NCI-H2196 treated with DMSO at 0.1 percent for 48 hours (cell line): ENCODE measurements at regions not wholly inside any gene's neighbourhood (a gene's known extent, or its start where the extent isn't known, plus 50 kb on each side); places are given as distances from the start of the nearest gene placed in this dataset.

Experiments
- DNase-seq: peaks from one replicate; lab custom pipeline; 2025; ENCODE audit not compliant: unreplicated experiment; lab: John Stamatoyannopoulos, UW

DNA sequence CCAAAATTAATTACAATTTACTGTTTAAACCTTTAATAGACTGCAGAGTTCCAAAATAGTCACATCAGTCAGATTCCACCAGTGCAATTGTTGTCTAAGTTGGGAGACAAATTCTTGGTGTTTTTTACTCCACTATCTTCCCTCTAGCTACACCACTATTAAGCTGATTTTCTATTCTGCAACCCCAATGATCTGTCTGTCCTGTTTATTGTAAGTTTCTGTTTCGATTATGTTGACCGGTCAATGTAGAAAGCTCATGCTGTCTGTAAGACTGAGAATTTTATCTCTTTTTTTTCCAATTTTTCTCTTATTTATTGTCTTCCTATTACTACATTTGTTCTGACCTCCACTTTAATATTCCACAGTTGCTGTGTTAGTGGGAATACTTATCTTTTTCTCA lies 557.5 kb downstream of the SH2D4B start:
- no peak for DNase-seq

DNA sequence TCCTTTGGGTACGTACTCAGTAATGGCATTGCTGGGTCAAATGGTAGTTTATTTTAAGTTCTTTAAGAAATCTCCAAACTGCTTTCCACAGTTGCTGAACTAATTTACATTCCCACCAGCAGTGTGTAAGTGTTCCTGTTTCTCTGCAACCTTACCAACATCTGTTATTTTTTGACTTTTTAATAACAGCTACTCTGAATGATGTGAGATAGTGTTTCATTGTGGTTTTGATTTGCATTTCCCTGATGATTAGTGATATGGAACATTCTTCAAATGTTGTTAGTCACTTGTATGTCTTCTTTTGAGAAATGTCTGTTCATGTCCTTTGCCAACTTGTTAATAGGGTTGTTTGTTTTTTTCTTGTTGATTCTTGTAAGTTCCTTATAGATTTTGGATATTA lies 558.9 kb downstream of the SH2D4B start:
- DNase-seq, result no peak

DNA sequence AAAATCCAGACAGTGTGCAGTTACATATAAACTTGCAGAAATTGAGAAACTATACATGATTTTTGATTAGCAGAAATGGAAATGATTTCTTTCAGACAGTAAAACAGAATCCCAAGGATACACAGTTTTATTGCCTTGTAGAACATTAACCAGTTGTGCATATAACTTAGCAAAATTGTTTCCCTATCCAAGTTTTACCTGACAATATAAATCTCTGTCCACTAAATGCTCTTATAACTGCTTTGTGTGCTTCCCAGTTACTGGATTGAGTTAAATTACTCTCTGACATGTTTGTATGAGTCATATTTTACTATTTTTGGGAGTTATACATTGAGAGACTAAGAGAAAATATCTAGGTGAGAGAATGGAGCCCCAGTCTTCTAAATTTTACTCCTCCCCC lies 563.4 kb downstream of the SH2D4B start:
- no peak for DNase-seq

DNA sequence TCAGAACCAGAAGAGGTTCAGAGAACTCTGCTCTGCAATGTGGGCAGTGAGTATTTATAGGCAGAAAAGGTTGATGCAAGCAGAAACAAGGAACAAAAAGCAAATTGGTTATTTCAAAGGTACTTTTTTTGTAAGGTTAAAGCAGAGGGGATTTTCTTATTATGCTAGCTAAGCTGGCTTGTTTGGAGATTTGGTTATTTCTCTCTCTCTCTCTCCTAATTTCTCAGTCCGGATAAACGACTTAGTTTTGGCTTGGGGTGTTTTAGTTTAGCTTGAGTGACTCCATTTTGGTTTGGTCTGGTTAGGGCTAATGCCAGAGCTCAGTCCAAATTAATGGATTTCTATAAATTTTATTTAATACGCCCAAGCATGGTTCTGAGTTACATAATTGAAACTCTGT lies 566.8 kb downstream of the SH2D4B start:
- DNase-seq, result no peak

DNA sequence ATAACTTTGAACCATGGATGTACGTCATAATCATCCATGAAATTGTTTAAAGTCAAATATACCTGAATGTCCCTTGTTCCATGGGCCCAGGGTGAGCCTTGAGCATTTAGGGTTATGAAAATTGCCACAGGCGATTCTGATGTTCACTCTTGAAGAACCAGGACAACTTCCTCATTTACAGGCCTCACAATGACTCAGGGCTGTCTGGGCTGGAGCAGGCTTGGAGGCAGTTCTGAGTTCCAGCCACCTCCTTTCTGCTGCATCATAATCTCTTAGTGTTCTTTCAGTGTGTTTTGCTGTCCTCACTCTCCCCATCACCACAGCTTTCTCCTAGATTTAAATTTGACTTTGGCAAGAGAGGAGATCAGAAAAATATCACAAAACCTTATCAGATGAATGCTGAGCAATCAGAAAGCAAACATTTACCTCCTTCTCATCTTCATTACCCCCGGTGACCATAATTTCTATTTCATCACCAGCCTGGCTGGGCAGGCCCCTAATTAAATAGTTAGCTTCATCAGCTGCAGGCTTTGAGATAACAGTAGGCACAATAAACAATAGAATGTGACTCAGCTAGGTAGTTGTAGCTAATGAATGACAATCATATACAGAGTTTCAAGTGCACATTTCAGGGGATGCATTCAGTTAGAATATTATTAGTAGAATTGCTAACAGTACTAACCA lies 571.0 kb downstream of the SH2D4B start:
- DNase-seq, result no peak

DNA sequence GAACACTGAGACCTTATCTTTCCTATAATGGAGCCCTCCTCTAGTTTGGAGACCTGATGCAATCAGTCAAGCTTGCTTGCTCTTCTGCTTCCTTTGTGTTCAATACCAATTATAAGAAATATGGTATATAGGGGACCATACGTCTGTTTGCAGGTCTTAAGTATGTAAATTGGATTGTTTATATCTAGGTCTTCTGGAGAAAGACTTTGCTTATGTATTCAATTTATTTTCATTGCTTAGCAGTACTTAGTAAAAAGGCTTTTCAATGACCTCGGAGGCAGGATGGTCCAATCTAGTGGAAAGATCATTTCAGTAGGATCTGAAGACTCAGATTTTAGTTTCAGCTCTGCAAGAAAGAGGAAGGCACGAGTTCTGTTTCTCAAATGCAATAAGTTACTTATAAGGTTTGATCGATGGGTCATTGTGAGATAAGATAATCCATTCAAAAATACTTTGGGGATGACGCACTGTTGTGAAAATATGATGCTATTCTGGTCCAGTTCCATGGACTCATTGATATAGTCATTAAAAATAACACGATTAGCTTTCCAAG lies 571.6 kb downstream of the SH2D4B start:
- DNase-seq, result no peak

DNA sequence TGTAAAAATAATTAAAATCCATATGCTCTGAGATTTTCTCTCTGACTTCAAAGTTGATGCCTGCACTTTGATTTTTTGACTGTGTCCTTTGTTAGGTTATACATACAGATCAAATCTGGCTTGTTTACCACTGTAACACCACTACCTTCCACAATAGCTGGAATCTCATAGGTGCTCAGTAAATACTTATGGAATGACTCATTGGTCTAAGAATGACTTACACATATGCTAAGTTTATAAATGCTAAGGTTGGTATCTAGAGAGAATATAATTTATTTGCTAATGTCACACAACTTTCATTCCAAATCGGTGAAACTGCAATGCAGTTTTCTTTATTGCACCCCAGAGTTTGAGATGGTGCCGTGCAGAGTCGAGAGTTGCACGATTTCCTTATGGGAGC lies 578.5 kb downstream of the SH2D4B start:
- DNase-seq, result no peak

DNA sequence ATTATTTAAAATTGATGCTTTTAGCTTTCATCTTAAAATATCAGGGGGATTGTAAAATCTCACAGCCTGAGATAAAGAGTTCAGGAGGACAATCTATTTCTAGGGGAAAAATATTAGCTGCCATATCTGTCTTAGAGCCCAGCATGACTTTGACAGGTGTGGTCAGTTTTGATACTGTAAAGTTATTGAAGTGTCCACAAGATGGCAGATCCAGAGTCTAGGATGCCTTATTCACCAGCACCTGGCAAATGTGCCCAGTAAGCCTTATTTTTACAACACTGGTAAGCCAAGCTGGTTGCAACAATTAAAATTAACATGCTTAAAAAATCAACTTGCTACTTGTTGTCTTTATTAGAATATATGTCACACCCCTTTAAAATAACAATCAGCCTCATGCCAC lies 579.3 kb downstream of the SH2D4B start:
- no peak for DNase-seq

DNA sequence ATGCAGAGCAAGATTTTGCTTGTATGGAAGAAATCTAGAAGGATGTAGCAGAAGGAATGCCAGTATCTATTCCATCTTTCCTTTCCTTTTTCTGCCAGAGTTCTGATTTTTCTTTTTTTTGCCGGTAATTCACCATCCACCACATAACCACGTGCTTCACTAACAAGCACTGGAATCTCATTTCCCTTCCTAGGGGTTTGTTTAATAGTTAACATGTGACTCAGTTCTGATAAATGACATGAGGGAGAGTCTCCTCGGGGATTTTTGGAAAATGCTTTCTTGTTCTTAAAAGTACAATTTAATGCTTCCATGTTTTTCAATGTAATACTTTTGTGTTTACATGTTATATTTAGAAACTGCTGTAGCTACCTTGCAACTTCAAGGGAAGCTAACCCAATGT lies 590.2 kb downstream of the SH2D4B start:
- DNase-seq, result no peak

DNA sequence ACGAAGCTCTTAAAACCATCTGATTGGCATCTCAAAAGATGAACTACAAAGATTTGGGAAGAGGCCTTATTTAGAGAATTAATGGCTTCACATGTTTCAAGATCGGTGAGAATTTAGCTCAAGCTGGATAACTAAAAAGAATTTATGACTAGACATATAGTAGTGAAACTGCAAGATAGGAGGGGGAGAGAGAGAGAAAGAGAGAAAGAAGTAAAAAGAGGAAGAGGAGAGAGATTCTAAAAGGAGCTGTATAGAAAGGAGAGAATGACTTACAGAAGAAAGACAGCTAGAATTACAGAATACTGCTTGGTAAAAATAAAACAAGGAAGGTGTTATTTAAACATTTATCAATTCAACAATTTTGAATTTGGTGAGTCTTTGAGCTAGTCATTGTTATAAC lies 592.3 kb downstream of the SH2D4B start:
- no peak for DNase-seq

DNA sequence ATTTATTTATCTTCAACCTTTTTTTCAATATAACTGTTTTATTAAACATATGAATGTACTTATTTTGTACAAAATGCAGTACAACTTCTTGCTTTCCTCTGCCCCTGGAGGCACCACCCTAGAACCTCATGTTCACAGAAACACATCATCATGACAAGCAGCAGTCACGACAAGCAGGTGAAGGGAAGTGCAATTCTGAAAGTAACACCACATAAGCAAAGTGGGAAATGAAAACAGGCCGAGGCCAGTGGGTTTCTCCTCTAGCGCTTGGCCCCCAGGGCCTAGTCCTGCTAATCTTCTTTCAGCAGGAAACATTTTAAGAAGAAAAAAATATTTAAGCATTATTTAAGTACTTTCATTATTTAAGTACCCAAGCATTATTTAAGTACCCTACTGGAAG lies 598.1 kb downstream of the SH2D4B start:
- DNase-seq, result no peak

DNA sequence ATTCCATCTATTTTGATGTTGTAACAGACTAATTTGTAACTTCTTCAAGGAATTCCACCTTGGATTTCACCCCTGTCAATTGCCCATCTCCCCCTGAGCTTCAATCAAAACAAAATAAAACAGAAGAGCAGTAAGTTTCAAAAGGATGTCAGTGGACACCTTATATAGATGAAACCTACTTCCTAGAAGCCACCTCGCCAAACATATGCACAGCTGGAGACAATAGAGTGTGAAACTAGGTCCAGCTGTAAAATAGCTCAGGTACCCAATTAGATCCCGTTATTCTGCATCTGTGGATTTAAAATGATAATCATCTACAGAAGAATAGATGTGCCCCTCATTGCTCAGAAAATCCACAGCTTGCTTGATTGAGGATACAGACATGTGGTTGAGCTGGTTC lies 598.6 kb downstream of the SH2D4B start:
- no peak for DNase-seq

DNA sequence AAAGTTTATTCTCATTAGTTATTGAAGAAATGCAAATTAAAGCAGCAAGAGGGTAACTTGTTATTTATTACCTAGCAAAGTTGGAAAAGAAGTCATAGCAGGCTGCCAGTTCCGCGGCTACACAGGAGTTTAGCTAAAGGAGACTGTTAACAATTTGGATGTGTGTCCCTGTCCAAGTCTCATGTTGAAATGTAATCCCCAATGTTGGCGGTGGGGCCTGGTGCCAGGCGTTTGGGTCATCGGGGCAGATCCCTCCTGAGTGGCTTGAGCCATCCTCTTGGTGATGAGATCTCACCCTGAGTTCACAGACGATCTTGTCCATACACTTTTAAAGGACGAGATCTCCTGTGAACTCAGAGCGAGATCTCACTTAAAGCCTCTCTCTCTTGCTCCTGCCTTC lies 608.3 kb downstream of the SH2D4B start:
- no peak for DNase-seq

DNA sequence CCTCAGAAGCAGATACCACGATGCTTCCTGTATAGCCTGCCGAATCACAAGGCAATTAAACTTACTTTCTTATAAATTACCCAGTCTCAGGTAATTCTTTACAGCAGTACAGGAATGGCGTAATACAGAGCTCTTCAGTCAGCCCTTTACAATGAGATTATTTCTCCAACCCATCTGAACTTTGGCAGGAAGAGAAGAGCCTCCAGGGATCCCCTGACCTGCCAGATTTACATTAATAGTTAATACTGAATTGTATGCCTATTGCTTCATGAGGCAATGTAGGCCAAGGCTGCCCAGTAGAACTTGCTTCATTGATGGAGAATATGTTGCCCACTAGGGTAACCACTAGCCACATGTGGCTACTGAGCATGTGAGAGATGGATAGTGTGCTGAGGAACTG lies 608.7 kb downstream of the SH2D4B start:
- DNase-seq, result no peak

DNA sequence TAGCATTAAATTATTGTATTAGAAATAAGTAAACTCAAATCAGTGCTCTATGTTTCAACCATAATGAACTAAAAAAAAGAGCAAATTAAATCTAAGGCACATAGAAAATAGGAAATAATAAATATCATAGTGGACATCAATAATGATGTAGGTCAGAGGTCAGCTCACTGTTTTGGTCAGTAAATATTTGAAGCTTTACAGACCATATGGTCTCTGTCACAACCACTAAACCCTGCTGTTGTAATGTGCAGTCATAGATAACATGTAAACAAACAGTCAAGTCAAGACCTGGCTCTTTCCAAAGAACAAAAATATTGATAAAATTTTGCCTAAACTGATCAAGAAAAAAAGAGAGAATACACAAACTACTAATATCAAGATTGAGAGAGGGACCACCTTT lies 615.0 kb downstream of the SH2D4B start:
- DNase-seq, result no peak

DNA sequence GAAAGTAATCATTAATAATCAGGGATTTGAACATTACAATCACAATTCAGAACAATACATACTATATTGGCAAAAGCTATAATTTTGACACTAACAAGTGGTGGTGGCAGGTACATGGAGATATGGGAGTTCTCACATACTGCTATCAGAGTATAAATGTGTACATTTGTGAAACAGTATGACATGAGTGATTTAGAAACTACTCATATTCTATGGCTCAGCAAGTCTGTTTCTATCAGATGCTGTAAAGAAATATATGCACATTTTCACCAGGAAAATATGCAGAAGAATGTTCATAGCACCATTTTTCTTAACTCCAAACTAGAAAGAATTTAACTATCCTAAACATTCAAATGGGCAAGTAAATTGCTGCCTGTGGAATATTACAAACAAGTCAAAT lies 620.0 kb downstream of the SH2D4B start:
- no peak for DNase-seq

DNA sequence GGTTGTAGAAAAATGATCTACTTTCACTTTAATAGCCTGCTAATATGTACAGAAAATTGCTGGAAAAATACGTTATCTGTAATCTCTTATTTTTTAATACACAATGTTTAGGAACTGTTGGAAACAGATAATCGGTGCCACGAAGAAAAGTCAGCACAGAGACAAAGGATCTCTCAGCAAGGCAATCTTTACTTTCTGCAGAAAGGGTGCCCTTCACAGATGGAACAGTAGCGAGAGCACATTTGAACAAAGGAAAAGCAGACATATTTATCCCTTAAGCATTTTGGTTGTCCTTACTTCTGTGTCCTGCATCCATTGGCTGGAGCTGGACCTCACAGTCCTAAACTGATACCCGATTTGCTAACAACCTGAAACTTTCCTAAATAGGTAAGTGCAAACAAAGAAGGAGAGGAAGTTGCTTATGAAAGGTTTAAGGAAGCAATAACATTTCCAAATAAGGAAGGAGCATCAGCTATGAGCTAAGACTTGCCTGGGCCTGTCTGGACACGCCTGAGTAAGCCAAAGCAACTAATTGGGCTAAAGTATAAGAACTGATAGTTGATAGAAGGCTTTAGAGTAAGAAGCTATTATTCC lies 640.0 kb downstream of the SH2D4B start:
- DNase-seq, result no peak

DNA sequence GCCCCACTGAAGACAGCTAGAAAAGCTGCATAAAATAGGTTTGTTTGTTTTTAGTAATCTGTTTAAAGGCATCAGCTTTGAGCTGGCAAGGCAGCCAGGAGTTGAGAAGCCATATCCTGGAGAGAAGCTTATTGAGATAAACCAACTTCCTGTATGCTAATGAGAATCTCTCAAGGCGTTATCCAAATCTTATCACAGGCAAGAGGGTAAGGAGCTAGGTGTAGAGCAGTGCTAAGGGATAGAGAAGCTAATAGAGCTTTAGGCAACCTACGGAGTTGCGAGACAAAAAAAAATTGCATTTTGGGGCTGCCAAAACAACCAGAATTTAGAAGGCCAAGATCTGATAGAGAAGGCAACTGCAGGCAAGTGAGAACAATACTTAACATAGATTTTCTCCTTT lies 641.6 kb downstream of the SH2D4B start:
- no peak for DNase-seq

DNA sequence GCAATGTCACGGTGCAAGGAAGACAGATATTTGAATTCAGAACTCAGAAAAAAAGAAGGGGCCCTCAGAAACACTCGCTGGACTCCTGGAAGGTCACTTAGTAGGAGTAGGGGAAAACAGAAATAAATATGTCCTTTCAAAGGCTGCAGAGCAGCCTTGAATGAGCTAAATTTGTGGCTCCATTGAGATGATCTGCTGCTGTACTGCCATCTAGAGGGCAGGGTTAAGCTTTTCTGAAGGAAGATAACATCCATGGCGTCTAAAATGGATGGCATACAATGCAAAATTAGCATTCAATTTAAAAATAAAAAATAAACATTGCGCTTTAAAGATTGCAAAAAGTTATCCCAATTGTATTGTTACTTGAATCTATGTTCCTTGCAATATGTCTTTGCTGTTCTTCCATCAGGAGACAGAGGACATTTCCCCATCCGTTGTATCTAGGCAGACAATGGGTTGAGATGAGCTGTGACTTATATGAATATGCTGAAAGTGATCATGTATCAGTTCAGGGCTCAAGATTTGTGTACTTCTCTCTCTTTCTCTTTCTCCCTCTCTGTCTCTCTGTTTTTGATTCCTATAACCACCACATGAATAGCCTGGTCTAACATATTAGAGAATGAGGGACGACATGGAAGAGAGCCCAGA lies 642.2 kb downstream of the SH2D4B start:
- no peak for DNase-seq

DNA sequence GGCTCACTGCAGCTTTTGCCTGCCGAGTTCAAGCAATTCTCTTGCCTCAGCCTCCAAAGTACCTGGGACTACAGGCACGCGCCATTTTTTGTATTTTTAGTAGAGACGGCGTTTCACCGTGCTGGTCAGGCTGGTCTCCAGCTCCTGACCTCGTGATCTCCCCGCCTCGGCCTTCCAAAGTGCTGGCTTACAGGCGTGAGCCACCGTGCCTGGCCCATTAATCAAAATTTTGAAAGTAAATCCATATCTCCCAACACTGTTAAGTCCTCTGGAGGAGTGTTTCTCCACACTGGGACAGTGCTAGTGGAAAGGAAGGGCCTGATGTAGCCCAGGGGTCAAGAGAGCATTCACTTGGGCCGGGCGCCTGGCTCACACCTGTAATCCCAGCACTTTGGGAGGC lies 644.6 kb downstream of the SH2D4B start:
- no peak for DNase-seq

DNA sequence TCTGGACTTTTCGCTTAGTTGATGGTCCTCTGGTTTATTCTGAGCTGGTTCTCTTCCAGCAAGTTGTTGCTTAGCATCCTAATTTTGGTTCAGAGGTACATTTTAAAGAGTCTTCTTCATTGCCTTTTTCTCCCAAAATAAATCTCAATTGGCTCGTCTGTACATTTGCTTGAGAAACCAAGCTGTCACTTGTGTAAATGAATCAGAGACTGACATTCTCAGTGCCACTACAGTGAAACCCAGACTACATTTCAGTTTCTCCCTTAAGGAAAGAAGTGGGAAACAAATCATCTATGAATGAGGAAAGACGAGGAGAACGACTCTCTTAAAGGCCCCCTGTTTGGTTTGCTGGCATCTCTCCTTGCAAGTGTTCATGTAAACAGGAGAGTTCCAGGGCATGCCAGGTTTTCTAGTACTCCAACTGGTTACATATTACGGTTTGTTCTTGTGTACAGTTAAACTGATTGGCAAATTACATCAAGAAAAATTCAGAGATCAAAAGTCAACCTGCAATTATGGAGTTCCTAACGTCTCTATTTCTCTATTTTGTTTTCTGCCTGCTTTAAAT lies 654.6 kb downstream of the SH2D4B start:
- DNase-seq, result no peak

DNA sequence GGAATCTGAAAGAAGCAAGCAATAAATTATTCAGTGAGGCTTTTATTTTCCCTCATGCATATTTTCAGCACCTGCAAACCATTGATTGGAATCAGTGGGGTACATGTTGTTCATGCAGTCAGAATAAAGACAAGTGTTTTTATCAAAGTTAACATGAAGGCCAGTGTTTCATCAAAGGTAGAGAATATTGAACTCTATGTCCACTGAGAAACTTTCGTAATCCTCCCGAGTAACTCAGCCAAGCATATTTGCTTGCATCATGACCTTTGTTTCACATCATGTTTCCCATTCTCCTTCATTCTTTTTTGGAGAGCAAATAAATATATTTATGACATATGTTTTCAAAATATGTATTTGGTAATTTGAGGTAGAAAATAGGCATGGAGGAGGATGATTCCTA lies 663.1 kb downstream of the SH2D4B start:
- no peak for DNase-seq
